ENCODE measurements at regions not wholly inside any gene's neighbourhood (a gene's known extent, or its start where the extent isn't known, plus 50 kb on each side); places are given as distances from the start of the nearest gene placed in this dataset.

DNA sequence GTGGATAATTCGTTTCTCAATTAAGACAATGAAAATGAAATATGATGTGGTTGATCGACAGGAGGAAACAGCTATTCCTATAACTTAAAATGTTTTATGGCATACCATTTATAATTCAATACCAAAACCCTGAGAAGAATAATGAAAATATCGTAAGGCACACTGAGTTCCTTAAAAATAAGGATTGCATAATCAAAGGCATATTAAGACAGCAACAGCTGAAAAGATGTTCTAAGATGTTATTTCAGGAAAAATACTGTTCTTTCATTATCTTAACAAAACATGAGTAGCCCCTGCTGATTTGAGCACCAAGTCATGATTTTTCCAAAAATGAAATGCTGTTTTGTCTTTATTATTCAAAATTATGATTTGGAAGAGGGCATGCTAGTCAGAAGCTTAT lies 189.4 kb upstream of the ALG10 start:
- Histone ChIP-seq H3K36me3 (replicated peaks in 1 of 2; ENCODE audit: control insufficient read depth in 1 of 2, insufficient read depth in 2 of 2, low read length in 1 of 2) (no peaks in the 10 kb centered on the region), H3K9me2 (no peaks in the 10 kb centered on the region), H3K9me3 (no peaks in the 10 kb centered on the region), H3K27ac (ENCODE audit: low read depth in 2 of 2, low read length in 1 of 2) (no peak overlapping the region), H3K4me3 (ENCODE audit: low read depth in 2 of 2, low read length in 1 of 2) (no peak overlapping the region), H3F3A (replicated peaks; ENCODE audit: insufficient read depth) (no peaks in the 10 kb centered on the region), H3K4me2 (no peak overlapping the region), H2AFZ (ENCODE audit: low read depth) (no peak overlapping the region), H3K79me2 (ENCODE audit: insufficient read depth) (no peaks in the 10 kb centered on the region), H3K9ac (no peak overlapping the region), H4K20me1 (ENCODE audit: insufficient read depth) (no peaks in the 10 kb centered on the region), H3K27me3 (ENCODE audit: insufficient read depth) (no peaks in the 10 kb centered on the region), H3K4me1 (ENCODE audit: control insufficient read depth in 1 of 2, insufficient read depth in 2 of 2, low read depth in 1 of 2, low read length in 1 of 2) (no peaks in the 10 kb centered on the region)
- no peak for TF ChIP-seq NFIC (IDR thresholded peaks at IDR 0.05; ENCODE audit: borderline replicate concordance)
- TF ChIP-seq, protein P1, sequence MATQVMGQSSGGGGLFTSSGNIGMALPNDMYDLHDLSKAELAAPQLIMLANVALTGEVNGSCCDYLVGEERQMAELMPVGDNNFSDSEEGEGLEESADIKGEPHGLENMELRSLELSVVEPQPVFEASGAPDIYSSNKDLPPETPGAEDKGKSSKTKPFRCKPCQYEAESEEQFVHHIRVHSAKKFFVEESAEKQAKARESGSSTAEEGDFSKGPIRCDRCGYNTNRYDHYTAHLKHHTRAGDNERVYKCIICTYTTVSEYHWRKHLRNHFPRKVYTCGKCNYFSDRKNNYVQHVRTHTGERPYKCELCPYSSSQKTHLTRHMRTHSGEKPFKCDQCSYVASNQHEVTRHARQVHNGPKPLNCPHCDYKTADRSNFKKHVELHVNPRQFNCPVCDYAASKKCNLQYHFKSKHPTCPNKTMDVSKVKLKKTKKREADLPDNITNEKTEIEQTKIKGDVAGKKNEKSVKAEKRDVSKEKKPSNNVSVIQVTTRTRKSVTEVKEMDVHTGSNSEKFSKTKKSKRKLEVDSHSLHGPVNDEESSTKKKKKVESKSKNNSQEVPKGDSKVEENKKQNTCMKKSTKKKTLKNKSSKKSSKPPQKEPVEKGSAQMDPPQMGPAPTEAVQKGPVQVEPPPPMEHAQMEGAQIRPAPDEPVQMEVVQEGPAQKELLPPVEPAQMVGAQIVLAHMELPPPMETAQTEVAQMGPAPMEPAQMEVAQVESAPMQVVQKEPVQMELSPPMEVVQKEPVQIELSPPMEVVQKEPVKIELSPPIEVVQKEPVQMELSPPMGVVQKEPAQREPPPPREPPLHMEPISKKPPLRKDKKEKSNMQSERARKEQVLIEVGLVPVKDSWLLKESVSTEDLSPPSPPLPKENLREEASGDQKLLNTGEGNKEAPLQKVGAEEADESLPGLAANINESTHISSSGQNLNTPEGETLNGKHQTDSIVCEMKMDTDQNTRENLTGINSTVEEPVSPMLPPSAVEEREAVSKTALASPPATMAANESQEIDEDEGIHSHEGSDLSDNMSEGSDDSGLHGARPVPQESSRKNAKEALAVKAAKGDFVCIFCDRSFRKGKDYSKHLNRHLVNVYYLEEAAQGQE (IDR thresholded peaks at IDR 0.05; ENCODE audit: low read depth, low read length) = no peak
- no peak for TF ChIP-seq TEAD4 (IDR thresholded peaks at IDR 0.05; ENCODE audit: borderline replicate concordance, insufficient read depth)
- TF ChIP-seq RXRA (IDR thresholded peaks at IDR 0.05; ENCODE audit: borderline replicate concordance, low read depth) = no peak
- TF ChIP-seq CHD2 (IDR thresholded peaks at IDR 0.05; ENCODE audit: low read length, partially characterized antibody) = no peak
- TF ChIP-seq SIN3A (IDR thresholded peaks at IDR 0.05; ENCODE audit: borderline replicate concordance, low read depth, low read length) = no peak
- TF ChIP-seq RFX5 (IDR thresholded peaks at IDR 0.05; ENCODE audit: low read length) = no peak
- TF ChIP-seq FOSL2 (IDR thresholded peaks at IDR 0.05; ENCODE audit: borderline replicate concordance, low read depth) = no peak
- TF ChIP-seq MEF2A (IDR thresholded peaks at IDR 0.05; ENCODE audit: borderline replicate concordance, low read depth) = no peak
- TF ChIP-seq TAF1 (IDR thresholded peaks at IDR 0.05; ENCODE audit: borderline replicate concordance, low read depth, low read length) = no peak
- TF ChIP-seq NRF1 (IDR thresholded peaks at IDR 0.05; ENCODE audit: low read depth, low read length) = no peak
- TF ChIP-seq MAX (IDR thresholded peaks at IDR 0.05; ENCODE audit: low read depth) = no peak
- TF ChIP-seq TCF12 (IDR thresholded peaks at IDR 0.05) = no peak
- TF ChIP-seq, protein P2, sequence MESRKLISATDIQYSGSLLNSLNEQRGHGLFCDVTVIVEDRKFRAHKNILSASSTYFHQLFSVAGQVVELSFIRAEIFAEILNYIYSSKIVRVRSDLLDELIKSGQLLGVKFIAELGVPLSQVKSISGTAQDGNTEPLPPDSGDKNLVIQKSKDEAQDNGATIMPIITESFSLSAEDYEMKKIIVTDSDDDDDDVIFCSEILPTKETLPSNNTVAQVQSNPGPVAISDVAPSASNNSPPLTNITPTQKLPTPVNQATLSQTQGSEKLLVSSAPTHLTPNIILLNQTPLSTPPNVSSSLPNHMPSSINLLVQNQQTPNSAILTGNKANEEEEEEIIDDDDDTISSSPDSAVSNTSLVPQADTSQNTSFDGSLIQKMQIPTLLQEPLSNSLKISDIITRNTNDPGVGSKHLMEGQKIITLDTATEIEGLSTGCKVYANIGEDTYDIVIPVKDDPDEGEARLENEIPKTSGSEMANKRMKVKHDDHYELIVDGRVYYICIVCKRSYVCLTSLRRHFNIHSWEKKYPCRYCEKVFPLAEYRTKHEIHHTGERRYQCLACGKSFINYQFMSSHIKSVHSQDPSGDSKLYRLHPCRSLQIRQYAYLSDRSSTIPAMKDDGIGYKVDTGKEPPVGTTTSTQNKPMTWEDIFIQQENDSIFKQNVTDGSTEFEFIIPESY (IDR thresholded peaks at IDR 0.05; ENCODE audit: borderline replicate concordance, low read depth) = no peak
- no peak for TF ChIP-seq FOXM1 (IDR thresholded peaks at IDR 0.05; ENCODE audit: low read depth)
- TF ChIP-seq, protein P3, sequence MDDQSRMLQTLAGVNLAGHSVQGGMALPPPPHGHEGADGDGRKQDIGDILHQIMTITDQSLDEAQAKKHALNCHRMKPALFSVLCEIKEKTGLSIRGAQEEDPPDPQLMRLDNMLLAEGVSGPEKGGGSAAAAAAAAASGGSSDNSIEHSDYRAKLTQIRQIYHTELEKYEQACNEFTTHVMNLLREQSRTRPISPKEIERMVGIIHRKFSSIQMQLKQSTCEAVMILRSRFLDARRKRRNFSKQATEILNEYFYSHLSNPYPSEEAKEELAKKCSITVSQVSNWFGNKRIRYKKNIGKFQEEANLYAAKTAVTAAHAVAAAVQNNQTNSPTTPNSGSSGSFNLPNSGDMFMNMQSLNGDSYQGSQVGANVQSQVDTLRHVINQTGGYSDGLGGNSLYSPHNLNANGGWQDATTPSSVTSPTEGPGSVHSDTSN (IDR thresholded peaks at IDR 0.05) = no peak
- TF ChIP-seq USF1 (IDR thresholded peaks at IDR 0.05; ENCODE audit: borderline replicate concordance, low read depth) = no peak
- ChIA-PET CTCF (no interaction called here), POLR2A (no interaction called here)
- no peak for DNase-seq
- WGBS (ENCODE audit: low lambda C conversion rate) = 2% methylated on average over 3 of the region's 3 CpGs
